NCI-H748 (cell line): ENCODE measurements at regions not wholly inside any gene's neighbourhood (a gene's known extent, or its start where the extent isn't known, plus 50 kb on each side); places are given as distances from the start of the nearest gene placed in this dataset.
"Not testable (repeated sequence)": the region's sequence is repeated elsewhere in the genome, so short reads cannot be mapped to it uniquely, and the experiment has no call there.

Experiments
- DNase-seq: peaks from one replicate; lab custom pipeline; 2025; ENCODE audit not compliant: unreplicated experiment; lab: John Stamatoyannopoulos, UW

- DNase-seq: not testable (repeated sequence)
Measured at GRCh38 chr4:10388146-10388545, 69.1 kb downstream of the ZNF518B start.

GRCh38 chr4:10385994-10386394, 71.2 kb downstream of the ZNF518B start:
- no peak for DNase-seq

- DNase-seq: no peak
Measured at GRCh38 chr4:10384974-10385373, 72.3 kb downstream of the ZNF518B start.

- no peak for DNase-seq
Measured at GRCh38 chr4:10383417-10383816, 73.8 kb downstream of the ZNF518B start.

- DNase-seq: not testable (repeated sequence)
Measured at GRCh38 chr4:10382171-10382570, 75.1 kb downstream of the ZNF518B start.

- no peak for DNase-seq
Measured at GRCh38 chr4:10381146-10381545, 76.1 kb downstream of the ZNF518B start.

- no peak for DNase-seq
Measured at GRCh38 chr4:10380735-10381134, 76.5 kb downstream of the ZNF518B start.

- no peak for DNase-seq
Measured at GRCh38 chr4:10371869-10372471, 85.3 kb downstream of the ZNF518B start.

GRCh38 chr4:10371121-10371520, 86.1 kb downstream of the ZNF518B start:
- no peak for DNase-seq

- DNase-seq: no peak
Measured at GRCh38 chr4:10369517-10369916, 87.7 kb downstream of the ZNF518B start.

GRCh38 chr4:10366628-10367027, 90.6 kb downstream of the ZNF518B start:
- no peak for DNase-seq

GRCh38 chr4:10364194-10364593, 93.0 kb downstream of the ZNF518B start:
- DNase-seq: no peak

- DNase-seq: peak; percentile 95
Measured at GRCh38 chr4:10354746-10355145, 102.5 kb downstream of the ZNF518B start.

GRCh38 chr4:10354225-10354624, 103.0 kb downstream of the ZNF518B start:
- no peak for DNase-seq

GRCh38 chr4:10353110-10353509, 104.1 kb downstream of the ZNF518B start:
- no peak for DNase-seq

- no peak for DNase-seq
Measured at GRCh38 chr4:10348241-10348640, 109.0 kb downstream of the ZNF518B start.

GRCh38 chr4:10347815-10348214, 109.4 kb downstream of the ZNF518B start:
- DNase-seq: no peak

- DNase-seq: no peak
Measured at GRCh38 chr4:10347281-10347795, 109.9 kb downstream of the ZNF518B start.

GRCh38 chr4:10346023-10346422, 111.2 kb downstream of the ZNF518B start:
- no peak for DNase-seq

- no peak for DNase-seq
Measured at GRCh38 chr4:10345381-10345784, 111.8 kb downstream of the ZNF518B start.

- no peak for DNase-seq
Measured at GRCh38 chr4:10344824-10345223, 112.4 kb downstream of the ZNF518B start.

GRCh38 chr4:10343656-10344055, 113.6 kb downstream of the ZNF518B start:
- DNase-seq: no peak

GRCh38 chr4:10342866-10343265, 114.4 kb downstream of the ZNF518B start:
- no peak for DNase-seq
